Amygdala (tissue), 56 donors: ENCODE measurements at regions not wholly inside any gene's neighbourhood (a gene's known extent, or its start where the extent isn't known, plus 50 kb on each side); places are given as distances from the start of the nearest gene placed in this dataset.

Experiments used
- DNase-seq, 56 donors: peaks; one replicate each; lab custom pipeline; 2025; lab: John Stamatoyannopoulos, UW

- DNase-seq: no peak
These were observed 51.0 kb upstream of the SPINK5 start for GRCh38 chr5:148012801-148013200.

- DNase-seq: no peak
These were observed 52.2 kb upstream of the SPINK5 start for GRCh38 chr5:148011398-148012137.

DNA sequence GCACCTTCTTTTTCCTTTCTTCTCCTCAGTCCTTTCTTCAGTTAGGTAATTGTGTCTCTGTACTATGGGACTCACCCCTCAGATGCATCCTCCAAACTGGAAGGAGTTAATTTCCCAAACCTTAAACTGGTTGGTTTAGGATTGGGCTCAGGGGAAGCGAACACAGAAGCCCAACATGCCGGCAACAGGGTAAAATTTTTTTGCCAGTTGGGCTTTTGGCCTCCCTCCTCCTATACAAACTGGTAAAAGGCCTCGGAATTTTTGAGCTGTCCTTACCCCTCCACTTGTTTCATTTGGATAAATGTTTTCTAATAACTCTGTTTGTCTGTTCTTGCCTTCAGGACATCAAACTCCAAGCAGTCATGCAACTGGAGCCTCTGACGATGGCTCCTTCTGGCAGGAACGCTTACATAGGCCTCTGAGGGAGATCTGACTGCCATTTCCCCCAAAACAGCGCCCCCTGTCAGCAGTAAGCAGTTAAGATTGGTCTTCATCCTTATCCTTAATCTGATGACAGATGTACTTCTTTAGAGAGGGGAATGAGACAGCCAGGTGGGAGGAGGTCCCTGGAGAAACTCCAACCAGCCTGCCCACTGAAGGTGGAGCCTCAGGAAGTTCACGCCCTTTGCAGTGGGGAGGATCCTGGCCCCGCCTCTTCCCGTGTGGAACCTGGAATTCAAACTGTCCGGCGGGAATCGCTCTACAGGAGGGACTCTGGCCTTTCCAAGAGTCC lies 57.8 kb upstream of the SPINK5 start:
- DNase-seq: no peak

- no peak for DNase-seq
These were observed 60.6 kb upstream of the SPINK5 start for GRCh38 chr5:148003226-148003625.

DNA sequence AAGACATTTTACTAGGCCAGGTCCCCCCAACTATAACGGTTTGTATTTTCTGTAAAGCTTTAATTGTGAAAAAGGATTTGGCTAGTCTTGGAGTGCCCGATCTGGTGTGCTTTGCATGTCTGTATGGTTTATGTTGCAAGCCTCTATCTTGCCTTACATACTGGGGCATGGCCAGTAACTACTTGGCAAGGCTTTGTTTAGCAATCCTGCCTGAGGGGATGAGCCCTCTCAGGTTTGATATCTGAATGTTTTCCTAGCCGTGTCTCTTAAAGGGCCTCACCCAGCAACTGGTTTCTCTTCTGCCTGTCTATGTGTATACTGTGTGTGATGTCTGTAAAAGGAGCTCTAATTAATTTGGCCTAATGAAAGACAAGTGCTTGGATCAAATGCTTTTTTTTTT lies 61.3 kb upstream of the SPINK5 start:
- no peak for DNase-seq

- DNase-seq: no peak
These were observed 63.7 kb upstream of the SPINK5 start for GRCh38 chr5:148000036-148000435.

GRCh38 chr5:147998704-147999103 lies 65.1 kb upstream of the SPINK5 start:
- no peak for DNase-seq

DNA sequence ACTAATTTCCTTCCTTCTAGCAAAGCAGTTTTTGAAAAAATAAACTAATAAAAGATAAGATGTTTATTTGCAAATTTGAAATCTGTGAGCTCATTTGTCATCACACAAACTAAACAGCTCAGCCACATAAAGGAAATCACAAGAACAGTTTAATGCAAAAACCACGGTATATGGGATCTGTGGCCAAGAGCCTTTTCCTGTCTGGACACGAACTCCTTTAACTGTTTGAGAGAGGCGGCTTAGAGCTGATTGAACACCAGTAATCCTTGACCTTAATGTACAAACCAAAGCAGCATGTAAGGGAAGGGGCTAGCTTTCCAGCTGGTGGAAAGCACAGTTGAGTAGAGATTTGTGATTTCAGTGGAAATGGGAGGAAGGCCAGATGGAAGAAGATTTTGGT lies 66.3 kb upstream of the SPINK5 start:
- no peak for DNase-seq

DNA sequence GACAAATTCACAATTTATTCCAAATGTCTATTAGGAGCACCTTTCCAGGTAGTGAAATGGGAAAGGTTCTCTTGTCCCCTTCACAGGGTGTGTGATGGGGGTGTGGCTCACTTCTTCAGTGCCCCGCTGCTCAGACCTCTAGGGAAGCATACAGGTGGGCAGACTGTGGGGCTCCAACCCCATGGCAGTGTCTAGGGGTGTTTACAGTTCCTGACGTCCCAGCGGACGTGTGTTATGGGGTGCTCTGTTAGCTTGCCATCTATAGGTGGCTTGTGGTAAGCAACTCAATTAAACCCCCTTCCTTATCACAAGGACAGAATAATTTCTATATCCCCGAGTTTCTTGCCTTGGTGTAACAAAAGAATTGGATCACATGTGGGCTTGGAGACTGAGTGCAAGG lies 67.4 kb upstream of the SPINK5 start:
- no peak for DNase-seq

DNA sequence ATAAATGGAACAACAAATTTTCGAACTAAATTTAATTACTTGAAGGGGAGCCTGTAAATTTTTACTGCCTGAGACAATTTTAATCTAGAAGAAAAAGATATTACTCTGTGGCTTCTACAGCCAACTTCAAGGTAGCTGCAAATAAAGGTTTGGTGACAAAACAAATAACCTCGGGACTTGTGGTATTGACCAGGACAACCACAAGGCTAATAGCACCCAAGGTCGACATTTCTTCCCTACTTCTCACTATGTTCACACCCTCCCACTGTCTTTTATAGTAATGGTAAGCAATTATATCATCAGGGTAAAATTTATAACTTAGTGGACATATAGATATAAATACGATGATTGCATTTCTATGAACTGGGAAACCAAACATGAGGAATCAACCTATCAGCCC lies 67.9 kb upstream of the SPINK5 start:
- no peak for DNase-seq

- DNase-seq: no peak
These were observed 73.8 kb upstream of the SPINK5 start for GRCh38 chr5:147989994-147990393.

DNA sequence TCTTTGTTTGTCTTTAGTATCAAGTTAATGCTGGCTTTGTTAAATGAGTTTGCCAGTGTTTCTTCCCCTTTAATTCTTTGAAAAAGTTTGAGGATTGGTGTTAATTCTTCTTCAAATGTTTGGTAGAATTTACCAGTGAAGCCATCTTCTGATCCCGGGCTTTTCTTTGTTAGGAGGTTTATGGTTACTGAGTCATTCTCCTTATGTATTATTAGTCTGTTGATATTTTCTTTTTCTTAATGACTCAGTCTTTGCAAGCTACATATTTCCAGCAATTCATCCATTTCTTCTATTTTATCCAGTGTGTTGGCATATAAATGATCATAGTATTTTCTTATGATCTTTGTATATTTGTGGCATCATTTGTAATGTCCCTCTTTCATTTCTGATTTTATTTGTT lies 74.5 kb upstream of the SPINK5 start:
- no peak for DNase-seq

- DNase-seq: no peak
These were observed 77.5 kb upstream of the SPINK5 start for GRCh38 chr5:147986134-147986757.

DNA sequence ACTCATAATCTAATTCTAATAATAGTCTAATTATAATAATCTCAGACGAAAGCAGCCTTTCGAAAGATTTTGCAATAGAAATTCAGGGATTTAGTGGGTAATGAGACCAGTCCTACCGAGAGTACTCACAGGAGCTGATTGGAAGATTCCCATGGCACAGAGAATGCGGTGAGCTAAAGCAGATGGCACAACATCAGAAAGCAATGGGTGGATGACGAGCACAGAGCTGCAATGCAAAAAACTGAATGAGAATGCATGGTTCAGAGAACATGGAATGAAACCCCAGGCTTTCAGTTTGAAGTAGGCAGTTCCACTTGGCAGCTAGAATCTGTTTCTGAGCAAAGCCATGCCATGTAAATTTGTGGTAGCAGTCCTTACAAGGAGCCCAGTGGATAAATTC lies 78.2 kb upstream of the SPINK5 start:
- DNase-seq: no peak

GRCh38 chr5:147983742-147984141 lies 77.4 kb upstream of the C5orf46 start:
- DNase-seq: no peak

GRCh38 chr5:147981074-147981473 lies 74.7 kb upstream of the C5orf46 start:
- no peak for DNase-seq

DNA sequence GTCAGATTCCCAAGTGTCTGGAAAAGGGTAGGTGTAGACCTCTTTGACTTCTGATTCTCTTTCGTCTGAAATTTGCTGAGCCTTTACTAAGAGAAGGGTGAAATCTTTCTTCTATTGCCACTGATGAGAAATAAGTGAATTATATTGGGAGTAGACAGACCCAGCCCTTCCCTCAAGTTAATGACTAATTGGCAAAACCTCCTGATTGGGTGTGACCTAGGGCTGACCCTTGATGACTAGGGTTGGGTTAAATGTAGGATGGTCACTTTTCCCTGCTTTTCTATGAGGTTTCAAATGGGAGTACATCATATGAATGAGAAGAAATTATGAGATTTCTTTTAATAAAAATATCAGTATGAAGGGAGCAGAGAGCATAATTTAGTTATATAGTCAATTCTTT lies 73.4 kb upstream of the C5orf46 start:
- no peak for DNase-seq

- no peak for DNase-seq
These were observed 65.9 kb upstream of the C5orf46 start for GRCh38 chr5:147972076-147972840.

- no peak for DNase-seq
These were observed 65.1 kb upstream of the C5orf46 start for GRCh38 chr5:147971472-147971871.

DNA sequence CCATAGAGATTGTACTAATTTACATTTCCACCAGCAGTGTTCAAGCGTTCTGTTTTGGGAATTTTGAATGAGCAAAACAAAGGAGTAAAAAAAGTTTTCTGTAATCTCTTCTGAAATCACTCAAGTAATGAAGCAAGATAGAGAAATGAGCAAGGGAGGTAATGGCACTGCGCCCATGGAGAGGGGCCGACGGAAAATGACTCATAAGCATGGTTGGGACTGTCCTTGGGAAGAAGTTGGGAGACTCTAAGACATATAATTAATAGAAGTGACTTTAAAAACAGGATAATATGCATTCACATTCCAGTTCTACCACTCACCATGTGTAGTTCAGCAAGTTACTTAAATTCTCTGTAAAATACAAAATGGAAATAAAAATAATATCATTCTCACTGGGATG lies 62.5 kb upstream of the C5orf46 start:
- no peak for DNase-seq

GRCh38 chr5:147966829-147967228 lies 60.5 kb upstream of the C5orf46 start:
- DNase-seq: no peak
